Smooth muscle cell (in vitro differentiated cells): ENCODE measurements at regions not wholly inside any gene's neighbourhood (a gene's known extent, or its start where the extent isn't known, plus 50 kb on each side); places are given as distances from the start of the nearest gene placed in this dataset.

Experiments used
- DNase-seq: peaks from one replicate; lab custom pipeline; 2025; ENCODE audit not compliant: unreplicated experiment; lab: John Stamatoyannopoulos, UW
- H2AFZ ChIP-seq: fragments of 200-600 bp; sonication (generic); 2 replicates; pipeline ENCODE4 v1.6.0; 2016; ENCODE audit warnings: antibody characterized with exemption, low read depth, mild to moderate bottlenecking
- H3F3A ChIP-seq: fragments of 200-600 bp; sonication (generic); 2 replicates; pipeline ENCODE4 v1.6.0; 2017; ENCODE audit warnings: antibody characterized with exemption, low read depth
- H3K27ac ChIP-seq: fragments of 200-600 bp; sonication (generic); 2 replicates; pipeline ENCODE4 v1.5.1; 2016; ENCODE audit warnings: low read depth, mild to moderate bottlenecking
- H3K27me3 ChIP-seq: fragments of 200-600 bp; sonication (generic); 2 replicates; pipeline ENCODE4 v1.6.1; 2016; ENCODE audit warnings: low read depth, mild to moderate bottlenecking
- H3K36me3 ChIP-seq: fragments of 200-600 bp; sonication (generic); 2 replicates; pipeline ENCODE4 v1.5.1; 2016; ENCODE audit warnings: low read depth
- H3K4me1 ChIP-seq: fragments of 200-600 bp; sonication (generic); 2 replicates; pipeline ENCODE4 v1.5.1; 2016; ENCODE audit warnings: low read depth
- H3K4me2 ChIP-seq: fragments of 200-600 bp; sonication (generic); 2 replicates; pipeline ENCODE4 v1.6.0; 2016; ENCODE audit warnings: mild to moderate bottlenecking
- H3K4me3 ChIP-seq: fragments of 200-600 bp; sonication (generic); 2 replicates; pipeline ENCODE4 v1.5.1; 2016; ENCODE audit warnings: mild to moderate bottlenecking
- H3K79me2 ChIP-seq: fragments of 200-600 bp; sonication (generic); 2 replicates; pipeline ENCODE4 v1.6.0; 2016; ENCODE audit warnings: low read depth, mild to moderate bottlenecking
- H3K9ac ChIP-seq: fragments of 200-600 bp; sonication (generic); 2 replicates; pipeline ENCODE4 v1.6.0; 2016; ENCODE audit warnings: low read depth
- H3K9me3 ChIP-seq: fragments of 200-600 bp; sonication (generic); replicated peaks from 2 replicates; pipeline ENCODE4 v1.5.1; 2016; ENCODE audit warnings: low read depth
- H4K20me1 ChIP-seq: fragments of 200-600 bp; sonication (generic); 2 replicates; pipeline ENCODE4 v1.6.0; 2016; ENCODE audit warnings: low read depth
- WGBS: methylation state at CpG from one replicate; pipeline ENCODE4 v1.1.7; 2016; ENCODE audit warnings: low lambda C conversion rate; 5-methylcytosine and 5-hydroxymethylcytosine counted together
- TF ChIP-seq, protein P1 (sequence below): fragments of 200-600 bp; sonication (generic); IDR thresholded peaks from 2 replicates; pipeline ENCODE4 v1.5.1; 2017; ENCODE audit warnings: borderline replicate concordance, mild to moderate bottlenecking, antibody characterized with exemption; ENCODE audit not compliant: insufficient read depth, poor library complexity, severe bottlenecking

DNA sequence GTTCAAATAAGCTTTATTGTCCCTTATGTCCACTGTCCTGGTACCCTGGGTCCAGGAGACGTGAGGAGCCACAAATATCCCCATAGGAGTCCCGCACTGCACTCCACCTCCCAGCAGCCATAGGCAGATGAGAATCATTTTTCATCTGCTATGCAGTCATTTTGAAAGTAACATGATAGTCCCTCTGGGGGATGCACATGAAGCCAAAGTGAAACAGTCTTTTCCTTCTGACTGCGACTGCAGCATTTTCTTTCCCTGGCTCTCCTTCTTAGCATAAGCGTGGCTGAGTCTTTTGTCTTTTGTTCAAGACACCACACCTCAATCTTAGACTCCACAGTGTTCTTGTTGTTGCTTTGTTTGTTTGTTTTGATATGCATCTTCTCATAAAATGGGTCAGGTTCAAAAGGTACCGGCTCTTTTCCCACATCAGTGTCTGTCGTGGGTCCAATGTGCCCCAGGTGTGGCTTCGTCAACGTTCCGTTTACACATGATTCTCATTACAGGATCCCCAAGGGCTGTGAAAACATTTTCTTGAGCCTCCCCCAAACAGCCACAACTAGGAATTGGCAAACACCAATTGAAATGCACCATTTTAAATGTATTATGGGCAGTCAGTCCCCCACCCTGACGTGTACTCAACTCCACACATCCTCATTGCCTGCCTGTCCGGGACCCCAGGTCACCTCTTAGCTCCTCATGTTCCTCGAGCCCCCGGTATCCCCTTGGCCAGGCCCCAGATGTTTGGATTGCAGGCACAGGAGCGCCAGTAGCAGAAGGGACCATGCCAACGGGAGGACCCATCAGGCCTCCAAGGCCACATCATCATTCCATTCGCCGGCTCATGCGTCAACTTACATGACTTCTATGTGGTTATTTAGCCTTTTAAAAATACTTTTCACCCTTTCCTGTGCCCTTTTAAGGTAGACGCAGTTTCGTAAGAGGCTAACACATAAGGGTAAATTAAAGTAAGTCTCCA lies 237.8 kb upstream of the DAPK1 start:
- H4K20me1 ChIP-seq = no peaks in the 10 kb centered on the region
- no peaks in the 10 kb centered on the region for H3K36me3 ChIP-seq
- no peak overlapping the region for H3K27ac ChIP-seq
- DNase-seq = no peak
- 95% methylated on average over 20 of the region's 20 CpGs for WGBS
- H3K4me3 ChIP-seq = no peak overlapping the region
- no peaks in the 10 kb centered on the region for H3K27me3 ChIP-seq
- TF ChIP-seq, protein P1, sequence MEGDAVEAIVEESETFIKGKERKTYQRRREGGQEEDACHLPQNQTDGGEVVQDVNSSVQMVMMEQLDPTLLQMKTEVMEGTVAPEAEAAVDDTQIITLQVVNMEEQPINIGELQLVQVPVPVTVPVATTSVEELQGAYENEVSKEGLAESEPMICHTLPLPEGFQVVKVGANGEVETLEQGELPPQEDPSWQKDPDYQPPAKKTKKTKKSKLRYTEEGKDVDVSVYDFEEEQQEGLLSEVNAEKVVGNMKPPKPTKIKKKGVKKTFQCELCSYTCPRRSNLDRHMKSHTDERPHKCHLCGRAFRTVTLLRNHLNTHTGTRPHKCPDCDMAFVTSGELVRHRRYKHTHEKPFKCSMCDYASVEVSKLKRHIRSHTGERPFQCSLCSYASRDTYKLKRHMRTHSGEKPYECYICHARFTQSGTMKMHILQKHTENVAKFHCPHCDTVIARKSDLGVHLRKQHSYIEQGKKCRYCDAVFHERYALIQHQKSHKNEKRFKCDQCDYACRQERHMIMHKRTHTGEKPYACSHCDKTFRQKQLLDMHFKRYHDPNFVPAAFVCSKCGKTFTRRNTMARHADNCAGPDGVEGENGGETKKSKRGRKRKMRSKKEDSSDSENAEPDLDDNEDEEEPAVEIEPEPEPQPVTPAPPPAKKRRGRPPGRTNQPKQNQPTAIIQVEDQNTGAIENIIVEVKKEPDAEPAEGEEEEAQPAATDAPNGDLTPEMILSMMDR = no peak
- H3K9me3 ChIP-seq = no peaks in the 10 kb centered on the region
- H2AFZ ChIP-seq = no peak overlapping the region
- H3K79me2 ChIP-seq = no peaks in the 10 kb centered on the region
- no peak overlapping the region for H3K4me2 ChIP-seq
- H3F3A ChIP-seq = no peaks in the 10 kb centered on the region
- H3K9ac ChIP-seq = no peak overlapping the region
- no peaks in the 10 kb centered on the region for H3K4me1 ChIP-seq

DNA sequence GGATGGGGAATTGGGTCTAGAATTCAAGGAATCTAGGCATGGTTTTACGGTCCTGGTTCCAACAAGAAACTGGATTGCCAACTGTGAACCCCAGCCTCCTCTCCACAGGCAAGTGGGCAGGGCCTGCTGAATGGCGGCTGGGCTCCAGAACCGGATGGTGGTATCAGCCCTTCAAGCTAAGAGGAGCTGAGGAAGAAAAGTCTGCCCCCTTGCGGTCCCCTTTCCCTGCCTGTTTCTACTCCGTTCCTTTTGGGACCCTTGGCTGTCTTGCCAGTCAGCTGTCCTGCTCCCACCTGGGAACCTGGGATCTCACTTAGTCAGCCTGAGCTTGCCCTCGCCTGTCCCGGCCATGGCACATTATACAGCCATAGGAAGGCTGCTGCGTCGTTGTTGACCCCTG lies 234.4 kb upstream of the DAPK1 start:
- Histone ChIP-seq H3K79me2 (no peaks in the 10 kb centered on the region), H3K4me2 (no peak overlapping the region), H3K4me3 (no peak overlapping the region), H3K27ac (no peak overlapping the region), H3K4me1 (no peaks in the 10 kb centered on the region), H2AFZ (no peak overlapping the region), H3K27me3 (no peaks in the 10 kb centered on the region), H3K9me3 (no peaks in the 10 kb centered on the region), H3K9ac (no peak overlapping the region), H3F3A (no peaks in the 10 kb centered on the region), H3K36me3 (no peaks in the 10 kb centered on the region), H4K20me1 (no peaks in the 10 kb centered on the region)
- TF ChIP-seq, protein P1 = no peak
- DNase-seq = no peak
- 70% methylated on average over 9 of the region's 9 CpGs for whole genome bisulfite sequencing

DNA sequence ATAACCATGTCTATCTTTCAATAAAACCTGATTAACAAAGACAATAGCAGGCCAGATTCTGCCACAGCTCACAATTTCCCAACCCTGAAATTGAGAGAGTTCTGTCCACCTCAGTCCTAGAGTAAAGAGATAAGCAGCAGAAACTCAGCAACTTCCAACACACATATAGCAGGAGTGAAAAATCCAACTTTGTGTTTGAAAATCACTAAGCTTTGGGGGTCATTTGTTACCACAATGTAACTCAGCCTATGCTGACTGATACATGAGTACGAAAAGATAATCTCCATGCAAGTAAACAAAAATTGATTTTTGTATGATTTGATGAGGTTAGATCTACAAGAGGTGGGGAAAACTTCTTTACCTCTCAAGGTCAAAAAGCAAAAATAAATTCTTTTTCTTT lies 231.0 kb upstream of the DAPK1 start:
- H3K27me3 ChIP-seq = no peaks in the 10 kb centered on the region
- H3K4me1 ChIP-seq = peaks cover 10% of the 10 kb centered on the region
- H2AFZ ChIP-seq = no peak overlapping the region
- H3K4me3 ChIP-seq = no peak overlapping the region
- no peak overlapping the region for H3K4me2 ChIP-seq
- TF ChIP-seq, protein P1 = no peak
- H3K9me3 ChIP-seq = no peaks in the 10 kb centered on the region
- WGBS = 95% methylated on average over 1 of the region's 1 CpG
- H3K36me3 ChIP-seq = no peaks in the 10 kb centered on the region
- no peak overlapping the region for H3K9ac ChIP-seq
- DNase-seq = no peak
- H4K20me1 ChIP-seq = no peaks in the 10 kb centered on the region
- H3K27ac ChIP-seq = no peak overlapping the region
- no peaks in the 10 kb centered on the region for H3F3A ChIP-seq
- no peaks in the 10 kb centered on the region for H3K79me2 ChIP-seq
